Upper lobe of left lung (tissue), 6 donors: ENCODE measurements at regions not wholly inside any gene's neighbourhood (a gene's known extent, or its start where the extent isn't known, plus 50 kb on each side); places are given as distances from the start of the nearest gene placed in this dataset.

Source experiments
- ATAC-seq, 2 donors: fragments of 200-7000 bp; cut with Tn5 transposase; one replicate each; pipeline ENCODE4 v1.9.1; 2022; ENCODE audit warnings: mild to moderate bottlenecking in 2 of 2, moderate library complexity in 2 of 2; ENCODE audit not compliant: low FRiP score in 2 of 2
- DNase-seq, 2 donors: peaks; one replicate each; pipeline ENCODE4 v3.0.0-alpha.2; 2019 to 2020
- H3K27ac ChIP-seq, 4 donors: fragments of 200-600 bp; sonication (generic); one replicate each; pipeline ENCODE4 v1.5.1; 2016 to 2019
- H3K27me3 ChIP-seq, 4 donors: fragments of 200-600 bp; sonication (generic); one replicate each; pipeline ENCODE4 v1.5.1; 2017 to 2019
- H3K36me3 ChIP-seq, 4 donors: fragments of 200-600 bp; sonication (generic); one replicate each; pipeline ENCODE4 v1.5.1; 2016 to 2019
- H3K4me1 ChIP-seq, 4 donors: fragments of 200-600 bp; sonication (generic); one replicate each; pipeline ENCODE4 v1.5.1; 2018 to 2019
- H3K4me3 ChIP-seq, 4 donors: fragments of 200-600 bp; sonication (generic); one replicate each; pipeline ENCODE4 v1.5.1; 2017 to 2019; ENCODE audit warnings: mild to moderate bottlenecking in 2 of 4, moderate library complexity in 1 of 4
- H3K9me3 ChIP-seq, 4 donors: fragments of 200-600 bp; sonication (generic); one replicate each; pipeline ENCODE4 v1.5.1; 2018 to 2019
- EP300 ChIP-seq, 4 donors: sonication (generic); formaldehyde crosslinking; IDR thresholded peaks; one replicate each; pipeline ENCODE4 v1.5.1; 2017; ENCODE audit warnings: antibody characterized with exemption in 4 of 4, control low read depth in 2 of 4
- POLR2A ChIP-seq, 4 donors: fragments of 450-650 bp; IDR thresholded peaks; one replicate each; pipeline ENCODE4 v1.5.1; 2016 to 2017; ENCODE audit warnings: antibody characterized with exemption in 4 of 4, mild to moderate bottlenecking in 2 of 4
- POLR2AphosphoS5 ChIP-seq, 2 donors: sonication (generic); formaldehyde crosslinking; IDR thresholded peaks; one replicate each; pipeline ENCODE4 v1.5.1; 2017; ENCODE audit warnings: antibody characterized with exemption in 2 of 2
- WGBS, 2 donors: methylation state at CpG; one replicate each; pipeline ENCODE4 v1.1.5; 2017 to 2018; 5-methylcytosine and 5-hydroxymethylcytosine counted together
- TF ChIP-seq, protein P1 (sequence below), 6 experiments: fragments of 450-650 bp in 4 of 6; fragments of 200-600 bp in 2 of 6; sonication (generic) in 2 of 6; IDR thresholded peaks; one replicate each; pipeline ENCODE4 v1.5.1; 2016 to 2019; ENCODE audit warnings: antibody characterized with exemption in 6 of 6
- donor health status: DM: no; HTN: no; CAD: no; lungs with moderate emphysema.
- donor health status: DM: no; HTN: yes; CAD: no; lungs with severe emphysema.

DNA sequence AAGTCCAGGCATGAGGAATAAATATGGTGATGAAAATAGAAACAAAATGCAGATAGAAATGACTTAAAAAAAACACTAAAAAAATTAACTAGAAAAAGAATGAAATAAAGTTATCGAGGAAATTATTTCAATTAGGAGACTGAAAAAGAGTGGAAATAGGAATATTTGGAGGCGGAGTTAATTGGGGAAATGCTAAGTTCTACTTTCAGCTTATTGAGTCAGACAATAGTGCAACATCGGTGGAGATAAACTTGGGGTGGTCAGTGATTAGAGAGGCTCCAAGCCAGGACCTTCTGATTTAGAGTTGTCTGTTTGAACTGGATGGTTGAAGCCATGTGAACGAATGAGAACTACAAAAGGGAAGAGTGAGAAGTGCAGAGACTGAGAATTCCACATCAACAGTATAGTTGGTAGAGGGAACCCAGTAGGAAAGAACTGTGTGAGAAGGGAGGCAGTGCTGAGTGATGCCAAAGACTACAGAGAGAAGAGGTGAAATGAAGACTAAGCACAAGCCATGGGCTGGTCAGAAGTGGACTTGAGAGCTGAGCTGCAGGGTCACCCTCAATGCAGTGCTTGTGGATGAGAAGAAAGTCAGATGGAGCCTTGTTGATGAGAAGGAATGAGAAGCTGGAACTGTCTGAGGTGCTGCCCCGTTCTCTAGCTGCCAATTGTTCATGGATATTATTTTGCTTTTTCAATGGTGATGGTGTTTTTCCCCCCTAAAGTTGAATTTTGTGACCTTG lies 160.7 kb downstream of the ICE1 start:
- Histone ChIP-seq H3K9me3 (no peaks in the 10 kb centered on the region), H3K27ac (no peak overlapping the region), H3K4me3 (no peak overlapping the region), H3K36me3 (no peaks in the 10 kb centered on the region), H3K27me3 (no peaks in the 10 kb centered on the region), H3K4me1 (no peaks in the 10 kb centered on the region)
- DNase-seq (no peak), ATAC-seq (no peak)
- TF ChIP-seq POLR2AphosphoS5 (IDR thresholded peaks at IDR 0.05) (no peak), POLR2A (IDR thresholded peaks at IDR 0.05) (no peak), EP300 (IDR thresholded peaks at IDR 0.05) (no peak)
- TF ChIP-seq, protein P1, sequence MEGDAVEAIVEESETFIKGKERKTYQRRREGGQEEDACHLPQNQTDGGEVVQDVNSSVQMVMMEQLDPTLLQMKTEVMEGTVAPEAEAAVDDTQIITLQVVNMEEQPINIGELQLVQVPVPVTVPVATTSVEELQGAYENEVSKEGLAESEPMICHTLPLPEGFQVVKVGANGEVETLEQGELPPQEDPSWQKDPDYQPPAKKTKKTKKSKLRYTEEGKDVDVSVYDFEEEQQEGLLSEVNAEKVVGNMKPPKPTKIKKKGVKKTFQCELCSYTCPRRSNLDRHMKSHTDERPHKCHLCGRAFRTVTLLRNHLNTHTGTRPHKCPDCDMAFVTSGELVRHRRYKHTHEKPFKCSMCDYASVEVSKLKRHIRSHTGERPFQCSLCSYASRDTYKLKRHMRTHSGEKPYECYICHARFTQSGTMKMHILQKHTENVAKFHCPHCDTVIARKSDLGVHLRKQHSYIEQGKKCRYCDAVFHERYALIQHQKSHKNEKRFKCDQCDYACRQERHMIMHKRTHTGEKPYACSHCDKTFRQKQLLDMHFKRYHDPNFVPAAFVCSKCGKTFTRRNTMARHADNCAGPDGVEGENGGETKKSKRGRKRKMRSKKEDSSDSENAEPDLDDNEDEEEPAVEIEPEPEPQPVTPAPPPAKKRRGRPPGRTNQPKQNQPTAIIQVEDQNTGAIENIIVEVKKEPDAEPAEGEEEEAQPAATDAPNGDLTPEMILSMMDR (IDR thresholded peaks at IDR 0.05) = no peak
- 81 to 83% methylated on average over 5 of the region's 5 CpGs for WGBS, 2 donors

- H3K27ac ChIP-seq = no peak overlapping the region
- ATAC-seq = no peak
- 64 to 73% methylated on average over 3 of the region's 3 CpGs for WGBS, 2 donors
Observed at GRCh38 chr5:5581080-5581479, 158.6 kb downstream of the ICE1 start.

GRCh38 chr5:5576744-5577143 lies 154.3 kb downstream of the ICE1 start:
- H3K9me3 ChIP-seq = no peaks in the 10 kb centered on the region
- H3K4me1 ChIP-seq = no peaks in the 10 kb centered on the region
- WGBS, 2 donors = 86 to 91% methylated on average over 5 to 6 of the region's 6 CpGs
- TF ChIP-seq POLR2A (IDR thresholded peaks at IDR 0.05) = no peak
- no peak for TF ChIP-seq POLR2AphosphoS5 (IDR thresholded peaks at IDR 0.05)
- TF ChIP-seq, protein P1 (IDR thresholded peaks at IDR 0.05) = no peak
- no peak for TF ChIP-seq EP300 (IDR thresholded peaks at IDR 0.05)
- H3K36me3 ChIP-seq = no peaks in the 10 kb centered on the region
- DNase-seq (no peak), ATAC-seq (no peak)
- no peak overlapping the region for H3K4me3 ChIP-seq
- H3K27me3 ChIP-seq = no peaks in the 10 kb centered on the region
- no peak overlapping the region for H3K27ac ChIP-seq

More at GRCh38 chr5:5581080-5581479, 158.6 kb downstream of the ICE1 start:
- no peak for TF ChIP-seq POLR2A (IDR thresholded peaks at IDR 0.05)
- no peaks in the 10 kb centered on the region for H3K36me3 ChIP-seq
- no peak for DNase-seq
- H3K4me3 ChIP-seq = no peak overlapping the region
- no peaks in the 10 kb centered on the region for H3K9me3 ChIP-seq
- no peaks in the 10 kb centered on the region for H3K27me3 ChIP-seq
- no peaks in the 10 kb centered on the region for H3K4me1 ChIP-seq

- H3K27me3 ChIP-seq = no peaks in the 10 kb centered on the region
- ATAC-seq = no peak
- no peaks in the 10 kb centered on the region for H3K36me3 ChIP-seq
- no peak for TF ChIP-seq POLR2A (IDR thresholded peaks at IDR 0.05)
- no peak for TF ChIP-seq EP300 (IDR thresholded peaks at IDR 0.05)
- TF ChIP-seq, protein P1 (IDR thresholded peaks at IDR 0.05) = no peak
- TF ChIP-seq POLR2AphosphoS5 (IDR thresholded peaks at IDR 0.05) = no peak
- no peak overlapping the region for H3K4me3 ChIP-seq
- WGBS, 2 donors = 76 to 85% methylated on average over 2 of the region's 2 CpGs
- DNase-seq = no peak
- H3K4me1 ChIP-seq = no peaks in the 10 kb centered on the region
- no peaks in the 10 kb centered on the region for H3K9me3 ChIP-seq
- H3K27ac ChIP-seq = no peak overlapping the region
Observed at GRCh38 chr5:5575461-5575860, 153.0 kb downstream of the ICE1 start.

DNA sequence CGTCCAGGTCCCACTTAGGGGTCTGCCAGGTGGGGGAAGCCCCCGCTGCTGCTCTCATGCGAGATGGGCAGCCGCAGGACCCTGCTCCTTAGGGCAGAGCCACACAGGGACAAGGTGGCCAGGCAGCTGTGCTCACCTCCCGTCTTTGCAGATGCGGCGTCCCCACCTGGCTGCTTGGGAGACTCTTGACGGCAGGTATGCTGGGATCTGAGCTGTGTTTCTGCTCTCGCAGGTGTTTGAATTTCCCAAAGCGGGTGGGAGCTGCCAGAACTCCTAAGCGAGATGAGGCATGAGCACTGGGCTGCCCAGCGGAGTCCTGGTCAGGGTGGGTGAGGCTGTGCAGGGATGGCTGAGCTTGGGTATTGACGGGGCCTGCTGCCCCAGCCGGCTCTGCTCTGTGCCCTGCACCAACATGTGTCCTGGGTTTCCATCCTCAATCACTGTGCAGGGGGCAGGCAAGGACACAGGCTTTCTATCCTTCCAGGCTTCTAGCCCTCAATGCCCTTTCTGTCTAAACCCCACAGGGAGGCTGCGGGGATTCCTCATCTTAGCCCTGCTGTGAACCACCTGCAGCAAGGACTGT lies 151.4 kb downstream of the ICE1 start:
- Histone ChIP-seq H3K4me3 (no peak overlapping the region), H3K9me3 (no peaks in the 10 kb centered on the region), H3K27ac (no peak overlapping the region), H3K36me3 (no peaks in the 10 kb centered on the region), H3K27me3 (no peaks in the 10 kb centered on the region), H3K4me1 (no peaks in the 10 kb centered on the region)
- ATAC-seq = peak in 1 of 2 donors; percentile 31
- WGBS, 2 donors = 81 to 83% methylated on average over 7 to 12 of the region's 15 CpGs
- TF ChIP-seq POLR2A (IDR thresholded peaks at IDR 0.05) (no peak), POLR2AphosphoS5 (IDR thresholded peaks at IDR 0.05) (no peak), EP300 (IDR thresholded peaks at IDR 0.05) (no peak)
- TF ChIP-seq, protein P1 (IDR thresholded peaks at IDR 0.05) = no peak
- DNase-seq = peak in 1 of 2 donors; percentile 40
